Fibroblast of skin of scalp (primary cell): ENCODE measurements at regions not wholly inside any gene's neighbourhood (a gene's known extent, or its start where the extent isn't known, plus 50 kb on each side); places are given as distances from the start of the nearest gene placed in this dataset.
"Not testable (repeated sequence)": the region's sequence is repeated elsewhere in the genome, so short reads cannot be mapped to it uniquely, and the experiment has no call there.

Source experiments
- DNase-seq: peaks from one replicate; pipeline ENCODE4 v3.0.0-alpha.2; 2013

GRCh38 chr18:51330739-51331138 lies 133.3 kb upstream of the MEX3C start:
- no peak for DNase-seq

- DNase-seq = peak; percentile 85
Measured at GRCh38 chr18:51337406-51337805, 139.9 kb upstream of the MEX3C start.

- DNase-seq = peak; percentile 63
Measured at GRCh38 chr18:51339856-51340255, 142.4 kb upstream of the MEX3C start.

- no peak for DNase-seq
Measured at GRCh38 chr18:51340332-51340731, 142.9 kb upstream of the MEX3C start.

DNA sequence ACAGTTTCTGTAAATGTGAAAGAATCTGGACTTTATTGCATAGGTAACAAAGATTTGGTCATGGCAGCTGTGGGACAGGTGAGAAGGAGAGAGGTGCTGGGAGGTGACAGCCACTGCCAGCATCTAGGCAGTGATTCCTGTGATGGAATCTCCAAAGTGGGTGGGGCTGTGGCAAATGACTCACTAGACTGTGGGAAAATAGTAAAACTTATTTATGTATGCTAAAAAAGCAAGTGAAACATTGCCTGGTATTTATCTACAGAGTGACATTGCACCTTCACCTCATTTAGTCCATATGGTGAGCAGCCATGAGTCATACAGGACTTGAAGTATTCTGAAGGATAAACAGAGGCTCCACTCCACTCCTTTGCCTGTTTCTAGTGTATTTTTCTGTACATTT lies 145.3 kb upstream of the MEX3C start:
- DNase-seq = peak; percentile 72

- DNase-seq = no peak
Measured at GRCh38 chr18:51345848-51346391, 148.4 kb upstream of the MEX3C start.

DNA sequence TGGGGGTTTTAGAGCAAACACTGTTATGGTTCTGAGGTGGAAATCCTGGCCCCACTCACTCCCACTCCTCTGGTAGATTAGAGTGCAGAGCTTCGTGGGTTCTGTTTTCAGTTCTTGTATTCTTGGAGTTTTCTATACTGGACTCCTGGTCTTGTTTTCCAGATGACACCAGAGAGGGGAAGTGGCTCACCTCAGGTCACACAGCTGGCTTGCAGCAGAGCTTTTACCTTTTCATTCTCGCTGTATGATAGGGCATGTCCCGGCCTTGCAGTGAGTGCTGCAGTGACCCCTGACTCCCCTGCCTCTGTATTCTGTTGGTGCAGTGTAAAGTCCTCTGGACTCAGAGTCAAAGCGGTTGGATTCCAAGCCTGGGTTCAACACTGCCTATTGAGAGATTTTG lies 148.9 kb upstream of the MEX3C start:
- DNase-seq = no peak

DNA sequence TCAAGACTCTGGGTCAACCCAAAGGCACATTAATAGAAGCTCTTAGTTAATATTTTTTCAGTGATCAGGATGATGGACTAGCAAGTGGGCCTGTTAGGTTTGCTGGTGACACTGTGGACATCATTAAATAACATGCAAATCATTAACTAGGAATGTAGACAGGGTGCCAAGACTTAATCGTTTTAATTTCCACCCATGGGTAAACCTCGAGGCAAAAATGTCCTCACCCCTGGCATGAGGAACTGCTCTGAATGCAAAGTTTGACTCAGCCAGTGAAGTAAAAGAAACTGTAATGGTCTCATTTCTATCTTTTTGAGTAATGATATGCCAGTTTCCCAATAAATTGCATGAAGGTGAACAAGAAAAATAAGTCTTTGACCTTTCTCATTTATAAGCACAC lies 152.6 kb upstream of the MEX3C start:
- DNase-seq = no peak

DNA sequence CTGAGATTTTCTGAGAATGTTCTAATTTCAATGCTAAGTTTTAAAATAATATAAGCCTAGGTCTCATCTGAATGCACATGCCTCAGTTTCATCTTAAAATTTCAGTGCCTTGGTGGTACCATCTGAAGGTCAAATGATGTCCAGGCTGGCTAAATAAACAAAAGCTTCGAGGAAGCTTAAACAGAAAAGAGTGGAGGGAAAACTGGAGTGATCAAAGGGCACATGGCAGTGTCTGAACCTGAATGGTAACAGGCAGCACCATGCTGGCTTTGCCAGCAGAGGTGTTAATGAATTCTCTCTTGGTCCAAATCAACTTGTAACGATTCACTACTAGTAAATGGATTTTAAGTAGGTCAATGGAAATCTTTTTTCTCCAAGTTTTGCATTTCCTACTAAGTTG lies 158.4 kb upstream of the MEX3C start:
- DNase-seq = no peak

DNA sequence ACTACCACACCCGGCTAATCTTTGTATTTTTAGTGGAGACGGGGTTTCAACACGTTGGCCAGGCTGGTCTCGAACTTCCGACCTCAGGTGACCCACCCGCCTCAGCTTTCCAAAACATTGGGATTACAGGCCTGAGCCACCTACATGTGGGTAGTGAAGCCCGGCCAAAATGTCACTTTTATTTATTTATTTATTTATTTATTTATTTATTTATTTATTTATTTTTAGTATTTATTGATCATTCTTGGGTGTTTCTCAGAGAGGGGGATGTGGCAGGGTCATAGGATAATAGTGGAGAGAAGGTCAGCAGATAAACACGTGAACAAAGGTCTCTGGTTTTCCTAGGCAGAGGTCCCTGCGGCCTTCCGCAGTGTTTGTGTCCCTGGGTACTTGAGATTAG lies 162.8 kb upstream of the MEX3C start:
- DNase-seq = not testable (repeated sequence)

- no peak for DNase-seq
Measured at GRCh38 chr18:51361130-51361860, 163.8 kb upstream of the MEX3C start.

GRCh38 chr18:51363384-51363783 lies 165.9 kb upstream of the MEX3C start:
- peak; percentile 13 for DNase-seq

GRCh38 chr18:51370996-51371395 lies 173.5 kb upstream of the MEX3C start:
- DNase-seq = no peak

GRCh38 chr18:51371929-51372328 lies 174.4 kb upstream of the MEX3C start:
- no peak for DNase-seq

- DNase-seq = no peak
Measured at GRCh38 chr18:51382081-51382480, 184.6 kb upstream of the MEX3C start.

DNA sequence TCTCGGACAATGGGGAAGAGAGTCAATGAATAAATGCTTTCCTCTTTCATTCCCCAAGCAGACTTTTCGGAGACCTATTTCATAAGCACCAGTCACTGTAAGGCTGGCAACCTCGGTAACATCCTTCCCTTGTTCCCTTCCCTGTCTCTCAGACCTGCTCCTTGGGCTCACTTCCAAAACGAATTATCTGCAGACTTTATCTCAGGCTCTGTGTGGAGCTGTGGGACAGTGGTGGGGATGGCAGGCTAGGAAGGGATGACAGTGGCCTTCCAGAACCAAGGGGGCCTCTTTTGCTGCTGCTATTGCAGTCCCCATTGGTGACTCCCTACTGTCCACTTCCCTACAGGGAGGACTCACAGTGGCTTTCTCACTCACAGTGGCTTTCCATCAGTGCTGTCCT lies 185.6 kb upstream of the MEX3C start:
- DNase-seq = no peak

GRCh38 chr18:51383711-51384110 lies 186.2 kb upstream of the MEX3C start:
- no peak for DNase-seq

- no peak for DNase-seq
Measured at GRCh38 chr18:51385270-51385669, 187.8 kb upstream of the MEX3C start.

GRCh38 chr18:51390702-51391101 lies 193.2 kb upstream of the MEX3C start:
- DNase-seq = no peak

DNA sequence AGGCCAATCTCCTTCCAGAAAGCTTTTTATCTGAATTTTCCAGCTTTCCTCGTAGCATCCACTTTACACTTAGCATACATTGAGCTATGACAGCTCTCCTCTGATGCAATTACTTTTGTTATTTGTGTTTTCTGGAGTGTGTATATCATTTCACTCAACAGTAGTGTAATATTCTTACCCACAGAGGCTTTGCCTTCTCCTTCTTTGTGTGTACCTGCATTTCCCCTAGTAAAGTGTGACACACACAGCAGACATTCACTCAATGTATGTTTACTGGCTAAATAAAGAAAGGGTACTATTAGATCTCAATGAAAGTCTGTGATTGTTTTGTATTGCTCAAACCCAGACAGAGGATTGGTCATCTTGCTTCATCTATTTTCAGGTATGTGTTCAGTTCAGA lies 193.7 kb upstream of the MEX3C start:
- no peak for DNase-seq

- no peak for DNase-seq
Measured at GRCh38 chr18:51391731-51392130, 194.2 kb upstream of the MEX3C start.

- no peak for DNase-seq
Measured at GRCh38 chr18:51397347-51397962, 200.0 kb upstream of the MEX3C start.

GRCh38 chr18:51398104-51398503 lies 200.6 kb upstream of the MEX3C start:
- no peak for DNase-seq

DNA sequence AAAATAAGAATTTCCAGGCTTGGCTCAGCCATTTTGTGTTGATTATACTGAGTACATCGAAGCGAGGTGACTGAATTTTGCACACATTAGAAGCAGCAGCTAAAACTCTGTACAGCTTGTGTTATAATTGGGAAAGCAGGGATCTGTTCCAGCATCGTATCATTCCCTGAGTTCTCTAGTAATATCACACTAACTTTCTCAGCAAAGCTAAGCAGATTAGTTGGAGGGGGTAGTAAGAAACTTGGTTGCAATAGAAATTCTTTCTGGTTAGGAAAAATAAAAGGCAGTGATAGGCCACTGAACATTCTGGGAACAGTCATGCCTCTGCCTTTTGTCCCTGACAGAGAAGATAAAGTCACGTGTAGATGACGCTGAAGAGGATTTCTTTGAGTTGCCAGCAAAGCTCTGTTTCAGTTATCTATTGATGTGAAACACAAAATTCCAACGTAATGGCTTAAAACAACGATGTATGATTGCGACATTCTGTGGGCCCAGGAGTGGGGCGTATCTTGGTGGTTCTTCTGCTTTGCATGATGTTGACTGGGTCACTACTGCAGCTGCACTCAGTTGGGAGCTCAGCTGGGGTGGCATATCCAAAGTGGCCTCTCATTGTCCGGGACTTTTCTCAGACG lies 202.1 kb upstream of the MEX3C start:
- no peak for DNase-seq
